HFFc6 (cell line): ENCODE measurements at regions not wholly inside any gene's neighbourhood (a gene's known extent, or its start where the extent isn't known, plus 50 kb on each side); places are given as distances from the start of the nearest gene placed in this dataset.

ENCODE experiments used
- DNase-seq: peaks from one replicate; pipeline ENCODE4 v3.0.0-alpha.2; 2018
- H3K27ac Mint-ChIP-seq: 2 replicates; pipeline ENCODE4 v1.8.0; 2020; ENCODE audit warnings: mild to moderate bottlenecking, mixed read lengths
- H3K27me3 Mint-ChIP-seq: 2 replicates; pipeline ENCODE4 v1.8.0; 2021; ENCODE audit warnings: mild to moderate bottlenecking, moderate library complexity, mixed read lengths; ENCODE audit not compliant: insufficient read depth
- H3K36me3 Mint-ChIP-seq: 2 replicates; pipeline ENCODE4 v1.8.0; 2021; ENCODE audit warnings: low read depth, mixed read lengths
- H3K4me1 Mint-ChIP-seq: 2 replicates; pipeline ENCODE4 v1.8.0; 2020; ENCODE audit warnings: low read depth, mixed read lengths
- H3K4me3 Mint-ChIP-seq: 2 replicates; pipeline ENCODE4 v1.8.0; 2020; ENCODE audit warnings: mild to moderate bottlenecking, moderate library complexity, mixed read lengths
- H3K9me3 Mint-ChIP-seq: 2 replicates; pipeline ENCODE4 v1.8.0; 2020; ENCODE audit warnings: mild to moderate bottlenecking, mixed read lengths
- CTCF ChIP-seq: fragments of 200-600 bp; sonication (generic); IDR thresholded peaks from 2 replicates; pipeline ENCODE4 v1.5.0; 2021; ENCODE audit warnings: antibody characterized with exemption, mild to moderate bottlenecking

- H3K27me3 Mint-ChIP-seq: no peaks in the 10 kb centered on the region
- no peak overlapping the region for H3K4me3 Mint-ChIP-seq
- peaks cover 11% of the 10 kb centered on the region for H3K9me3 Mint-ChIP-seq
- TF ChIP-seq CTCF: no peak
- H3K27ac Mint-ChIP-seq: no peak overlapping the region
- H3K4me1 Mint-ChIP-seq: no peaks in the 10 kb centered on the region
- DNase-seq: no peak
- H3K36me3 Mint-ChIP-seq: no peaks in the 10 kb centered on the region
Measured at GRCh38 chrX:40964633-40965586, 120.3 kb upstream of the USP9X start.

- Mint-ChIP-seq H3K36me3 (no peaks in the 10 kb centered on the region), H3K27me3 (no peaks in the 10 kb centered on the region), H3K9me3 (peaks cover 11% of the 10 kb centered on the region), H3K4me3 (no peak overlapping the region), H3K4me1 (0 out of 2 replicates have a peak, but pooled peaks cover 2% of the 10 kb centered on the region), H3K27ac (no peak overlapping the region)
- TF ChIP-seq CTCF: no peak
- no peak for DNase-seq
Measured at GRCh38 chrX:40966213-40966820, 118.9 kb upstream of the USP9X start.

- TF ChIP-seq CTCF: no peak
- Mint-ChIP-seq H3K36me3 (no peaks in the 10 kb centered on the region), H3K27ac (no peak overlapping the region), H3K9me3 (peaks cover 11% of the 10 kb centered on the region), H3K4me1 (0 out of 2 replicates have a peak, but pooled peaks cover 8% of the 10 kb centered on the region), H3K4me3 (no peak overlapping the region), H3K27me3 (no peaks in the 10 kb centered on the region)
- DNase-seq: no peak
Measured at GRCh38 chrX:40968180-40968579, 117.1 kb upstream of the USP9X start.

GRCh38 chrX:40971736-40972135 lies 113.5 kb upstream of the USP9X start:
- Mint-ChIP-seq H3K27ac (no peak overlapping the region), H3K4me1 (peaks cover 14% of the 10 kb centered on the region; the same call in 1 of the 2 replicates), H3K4me3 (no peak overlapping the region), H3K27me3 (no peaks in the 10 kb centered on the region), H3K9me3 (no peaks in the 10 kb centered on the region), H3K36me3 (no peaks in the 10 kb centered on the region)
- no peak for DNase-seq
- TF ChIP-seq CTCF: no peak

GRCh38 chrX:40973619-40974018 lies 111.6 kb upstream of the USP9X start:
- no peak for DNase-seq
- H3K36me3 Mint-ChIP-seq: peaks cover 6% of the 10 kb centered on the region
- peaks cover 3% of the 10 kb centered on the region; the same call in 1 of the 2 replicates for H3K27me3 Mint-ChIP-seq
- H3K27ac Mint-ChIP-seq: no peak overlapping the region
- TF ChIP-seq CTCF: no peak
- H3K4me1 Mint-ChIP-seq: peaks cover 14% of the 10 kb centered on the region; the same call in 1 of the 2 replicates
- no peak overlapping the region for H3K4me3 Mint-ChIP-seq
- H3K9me3 Mint-ChIP-seq: peaks cover 5% of the 10 kb centered on the region
